T-helper 17 cell (primary cell): ENCODE measurements at regions not wholly inside any gene's neighbourhood (a gene's known extent, or its start where the extent isn't known, plus 50 kb on each side); places are given as distances from the start of the nearest gene placed in this dataset.

Experiments
- ATAC-seq: fragments of 150-1000 bp; cut with Tn5 transposase; 2 replicates; pipeline ENCODE4 v1.10.0; 2021; ENCODE audit warnings: mild to moderate bottlenecking, moderate library complexity
- DNase-seq, 3 donors: peaks; one replicate each; pipeline versions ENCODE4 v3.0.0 to v3.0.0-alpha.2; 2020 to 2021
- H3K9me3 ChIP-seq: one replicate; pipeline ENCODE4 v1.7.0; 2013; ENCODE audit warnings: low read length, mild to moderate bottlenecking; ENCODE audit not compliant: control insufficient read depth, poor library complexity, severe bottlenecking
- H3K27ac Mint-ChIP-seq: one replicate; pipeline ENCODE4 v1.8.0; 2022; ENCODE audit warnings: mild to moderate bottlenecking, moderate library complexity, mixed read lengths
- H3K27me3 Mint-ChIP-seq: one replicate; pipeline ENCODE4 v1.8.0; 2022; ENCODE audit warnings: mixed read lengths
- H3K36me3 Mint-ChIP-seq: one replicate; pipeline ENCODE4 v1.8.0; 2022; ENCODE audit warnings: low read depth, mixed read lengths
- H3K4me1 Mint-ChIP-seq: one replicate; pipeline ENCODE4 v1.8.0; 2022; ENCODE audit warnings: mild to moderate bottlenecking, mixed read lengths
- H3K4me3 Mint-ChIP-seq: one replicate; pipeline ENCODE4 v1.8.0; 2022; ENCODE audit warnings: mild to moderate bottlenecking, moderate library complexity, mixed read lengths

DNA sequence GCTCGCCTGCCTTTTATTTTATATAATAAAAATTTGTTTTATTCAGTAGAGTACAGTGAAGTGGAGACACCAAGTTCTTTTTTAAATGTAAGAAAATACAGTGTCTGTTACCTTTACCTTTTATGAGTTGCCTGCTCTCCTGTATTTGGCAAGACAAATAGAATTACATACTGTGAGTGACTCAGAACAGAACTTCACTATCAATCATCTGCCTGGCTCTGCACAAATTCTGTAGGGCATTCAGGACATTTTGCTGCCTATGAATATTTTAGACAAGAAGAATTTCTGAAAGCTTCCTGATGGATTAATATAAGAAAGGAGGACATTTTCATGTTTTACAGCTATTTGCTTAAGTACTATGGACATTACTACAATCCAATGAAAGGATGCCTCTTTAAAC is 135.4 kb upstream of the PHF14 start:
- Mint-ChIP-seq H3K4me3 (no peak overlapping the region), H3K27ac (no peak overlapping the region)

DNA sequence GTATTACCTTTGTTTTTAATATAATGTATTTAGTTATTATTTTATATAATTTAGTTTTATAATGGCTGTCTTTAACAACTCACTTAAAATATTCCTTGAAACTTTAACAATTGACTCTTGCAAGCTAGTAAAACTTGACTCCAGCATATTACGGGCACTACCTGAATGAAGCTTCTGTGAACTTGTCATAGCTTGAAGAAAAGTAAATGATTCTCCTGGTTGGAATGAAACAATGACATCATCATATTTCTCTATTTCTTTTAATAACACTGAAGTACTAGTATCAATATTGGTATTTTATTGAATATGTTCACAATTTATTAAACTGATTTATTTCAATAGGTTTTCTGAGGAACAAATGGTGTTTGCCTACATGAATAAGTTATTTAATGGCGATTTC is 128.4 kb upstream of the PHF14 start:
- no peak for DNase-seq
- Mint-ChIP-seq H3K27ac (no peak overlapping the region), H3K4me1 (no peaks in the 10 kb centered on the region), H3K36me3 (no peaks in the 10 kb centered on the region), H3K4me3 (no peak overlapping the region), H3K27me3 (no peaks in the 10 kb centered on the region)
- ATAC-seq = no peak
- H3K9me3 ChIP-seq = no peaks in the 10 kb centered on the region

More for the DNA sequence above, 135.4 kb upstream of the PHF14 start:
- ATAC-seq (no peak), DNase-seq (no peak)
- no peaks in the 10 kb centered on the region for H3K9me3 ChIP-seq
- Mint-ChIP-seq H3K36me3 (no peaks in the 10 kb centered on the region), H3K27me3 (peaks cover 5% of the 10 kb centered on the region), H3K4me1 (no peaks in the 10 kb centered on the region)

DNA sequence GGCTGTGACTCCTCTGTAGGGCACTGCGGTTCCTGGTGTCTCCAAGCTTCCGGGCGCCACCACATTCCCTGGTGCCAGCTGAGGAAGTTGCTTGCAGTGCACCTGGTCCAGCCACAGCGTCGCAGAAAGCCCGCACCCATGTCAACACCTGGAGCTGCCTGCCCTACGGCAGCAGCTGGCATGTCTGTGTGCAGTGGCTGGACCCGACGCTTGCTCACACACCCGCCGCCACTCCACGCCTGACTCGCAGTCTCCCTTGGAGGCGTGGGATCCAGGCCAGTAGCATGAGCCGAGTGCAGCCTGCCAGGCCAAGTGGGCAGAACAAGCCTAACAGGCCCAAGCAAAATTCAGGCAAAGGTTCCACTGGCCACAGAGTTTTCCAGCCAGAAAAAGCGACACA is 118.1 kb upstream of the PHF14 start:
- H3K9me3 ChIP-seq = no peaks in the 10 kb centered on the region
- no peak for ATAC-seq
- no peak overlapping the region for H3K4me3 Mint-ChIP-seq
- H3K27ac Mint-ChIP-seq = no peak overlapping the region
- peaks cover 2% of the 10 kb centered on the region for H3K36me3 Mint-ChIP-seq
- H3K4me1 Mint-ChIP-seq = no peaks in the 10 kb centered on the region
- DNase-seq = no peak
- H3K27me3 Mint-ChIP-seq = peaks cover 4% of the 10 kb centered on the region

DNA sequence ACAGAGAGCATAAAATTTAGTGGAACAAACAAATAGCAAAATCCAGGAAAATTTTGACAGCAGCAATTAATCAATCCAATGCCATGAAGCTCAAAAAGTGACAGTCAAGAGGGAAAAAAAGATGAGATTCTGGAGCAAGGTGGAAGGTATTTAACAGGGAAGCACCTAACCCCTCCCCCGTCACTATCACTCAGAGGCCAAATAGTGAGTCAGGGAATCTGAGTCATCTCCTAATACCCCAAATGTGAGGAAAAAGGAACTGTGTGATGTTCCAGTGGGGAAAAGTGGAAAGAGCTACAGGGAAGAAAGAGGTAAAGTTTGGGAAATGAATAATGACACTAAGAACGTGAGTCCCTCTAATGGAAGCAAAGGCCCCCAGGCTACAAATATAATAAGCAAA is 113.2 kb upstream of the PHF14 start:
- no peak overlapping the region for H3K27ac Mint-ChIP-seq
- peaks cover 8% of the 10 kb centered on the region for H3K27me3 Mint-ChIP-seq
- peaks cover 2% of the 10 kb centered on the region for H3K36me3 Mint-ChIP-seq
- H3K4me1 Mint-ChIP-seq = no peaks in the 10 kb centered on the region
- H3K4me3 Mint-ChIP-seq = no peak overlapping the region
- DNase-seq = no peak
- H3K9me3 ChIP-seq = no peaks in the 10 kb centered on the region
- no peak for ATAC-seq

DNA sequence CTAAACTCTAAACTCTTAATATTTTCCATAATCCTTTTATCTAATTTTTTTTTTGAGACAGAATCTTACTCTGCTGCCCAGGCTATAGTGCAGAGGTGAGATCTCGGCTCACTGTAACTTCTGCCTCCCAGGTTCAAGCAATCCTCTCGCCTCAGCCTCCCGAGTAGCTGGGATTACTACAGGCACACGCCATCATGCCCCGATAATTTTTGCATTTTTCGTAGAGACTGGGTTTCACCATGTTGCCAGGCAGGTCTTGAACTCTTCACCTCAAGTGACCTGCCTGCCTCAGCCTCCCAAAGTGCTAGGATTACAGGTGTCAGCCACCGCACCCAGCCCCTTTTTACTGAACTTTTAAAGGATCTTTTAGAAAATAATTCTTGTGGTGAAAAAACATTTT is 110.2 kb upstream of the PHF14 start:
- ATAC-seq (no peak), DNase-seq (no peak)
- no peak overlapping the region for H3K27ac Mint-ChIP-seq
- no peaks in the 10 kb centered on the region for H3K4me1 Mint-ChIP-seq
- peaks cover 16% of the 10 kb centered on the region for H3K27me3 Mint-ChIP-seq
- H3K4me3 Mint-ChIP-seq = no peak overlapping the region
- H3K36me3 Mint-ChIP-seq = peaks cover 2% of the 10 kb centered on the region
- no peaks in the 10 kb centered on the region for H3K9me3 ChIP-seq

DNA sequence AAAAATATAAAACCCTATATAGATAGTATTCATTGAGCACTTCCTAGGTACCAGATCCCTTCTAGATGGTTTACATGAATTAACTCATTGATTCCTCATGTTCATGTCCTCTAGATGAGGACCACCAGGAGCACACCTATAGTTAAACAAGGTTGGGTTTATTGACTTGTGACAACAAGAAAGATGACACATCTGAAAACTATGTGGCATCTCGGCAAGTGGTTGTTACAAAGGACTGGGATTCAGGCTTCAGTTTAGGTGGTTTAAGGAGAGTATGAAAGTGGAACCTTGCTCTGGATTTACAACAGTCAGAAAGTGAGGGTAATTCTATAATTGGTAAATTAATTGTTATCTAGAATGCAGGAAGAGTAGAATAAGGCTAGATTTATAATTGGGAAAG is 99.0 kb upstream of the PHF14 start:
- no peaks in the 10 kb centered on the region for H3K9me3 ChIP-seq
- H3K27me3 Mint-ChIP-seq = peaks cover 6% of the 10 kb centered on the region
- ATAC-seq (no peak), DNase-seq (no peak)
- H3K36me3 Mint-ChIP-seq = no peaks in the 10 kb centered on the region
- H3K4me1 Mint-ChIP-seq = peaks cover 2% of the 10 kb centered on the region
- no peak overlapping the region for H3K27ac Mint-ChIP-seq
- H3K4me3 Mint-ChIP-seq = no peak overlapping the region

DNA sequence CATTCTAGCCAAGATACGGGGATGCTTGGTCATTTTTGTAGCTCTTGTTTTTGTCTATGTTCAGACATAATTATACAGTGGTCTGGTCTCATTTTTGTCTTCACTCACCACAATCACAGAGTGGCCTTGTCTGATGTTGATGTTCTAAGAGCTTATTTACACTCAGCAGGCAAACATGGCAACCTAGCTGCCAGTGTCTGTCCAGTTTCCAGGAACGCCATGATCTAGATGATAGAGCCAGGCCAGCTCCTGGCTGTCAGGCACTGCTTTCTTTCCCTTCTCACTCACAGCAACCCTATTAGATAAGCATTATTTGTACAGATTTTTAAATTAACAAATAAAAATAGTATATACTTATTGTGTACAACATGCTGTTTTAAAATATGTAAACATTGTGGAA is 98.6 kb upstream of the PHF14 start:
- H3K9me3 ChIP-seq = no peaks in the 10 kb centered on the region
- ATAC-seq = no peak
- Mint-ChIP-seq H3K4me1 (peaks cover 2% of the 10 kb centered on the region), H3K4me3 (no peak overlapping the region), H3K36me3 (no peaks in the 10 kb centered on the region), H3K27ac (no peak overlapping the region), H3K27me3 (peaks cover 6% of the 10 kb centered on the region)
- DNase-seq = no peak

DNA sequence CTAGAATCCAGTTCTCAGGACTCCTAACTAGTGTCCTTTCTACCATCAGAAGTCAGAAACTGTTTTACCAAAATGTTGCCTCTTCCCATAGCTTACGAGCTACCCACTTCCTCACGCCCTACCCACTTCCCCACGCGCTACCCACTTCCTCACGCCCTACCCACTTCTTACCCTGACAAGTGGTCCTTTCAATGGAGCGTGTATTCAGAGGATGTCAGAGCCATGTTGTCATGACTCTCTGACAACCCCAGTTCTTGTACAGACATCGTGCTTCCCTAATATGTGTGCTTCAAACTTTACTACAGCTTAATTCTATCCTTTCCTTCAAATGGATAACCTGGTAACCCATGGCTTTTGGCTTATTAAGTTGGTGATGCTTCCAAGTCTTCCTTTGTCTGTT is 84.8 kb upstream of the PHF14 start:
- peaks cover 11% of the 10 kb centered on the region for H3K4me1 Mint-ChIP-seq
- no peaks in the 10 kb centered on the region for H3K9me3 ChIP-seq
- peak; percentile 78 for ATAC-seq
- H3K27me3 Mint-ChIP-seq = no peaks in the 10 kb centered on the region
- DNase-seq = no peak
- H3K4me3 Mint-ChIP-seq = peak overlapping the region; percentile 85
- no peaks in the 10 kb centered on the region for H3K36me3 Mint-ChIP-seq
- H3K27ac Mint-ChIP-seq = peak overlapping the region; percentile 43

DNA sequence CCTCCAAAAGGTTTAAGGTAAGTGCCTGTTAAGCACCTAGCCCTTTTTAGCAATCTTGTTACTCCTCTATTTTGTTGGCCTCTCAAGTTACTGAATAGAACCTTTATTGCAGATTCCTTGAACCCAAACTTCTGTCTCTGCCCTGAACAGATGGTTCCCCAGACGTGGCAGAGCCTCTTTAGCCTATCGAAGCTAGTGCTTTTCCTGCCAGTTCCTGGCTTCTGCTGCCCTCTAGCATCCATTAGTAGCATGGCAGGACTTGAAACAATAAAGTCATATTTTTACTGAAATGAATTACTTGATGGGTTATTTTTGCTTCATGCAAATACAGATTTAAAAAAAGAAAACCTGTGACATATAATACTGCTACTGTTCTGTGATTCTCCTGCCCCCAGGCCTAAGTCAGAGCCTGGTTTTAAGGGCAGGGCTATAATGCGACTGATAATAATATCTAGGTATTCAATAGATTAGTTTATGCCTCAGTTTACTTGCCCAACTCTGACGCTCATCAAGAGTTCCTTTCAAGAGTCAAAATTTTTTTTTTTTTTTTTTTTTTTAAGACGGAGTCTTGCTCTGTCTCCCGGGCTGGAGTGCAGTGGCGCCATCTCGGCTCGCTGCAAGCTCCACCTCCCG is 84.3 kb upstream of the PHF14 start:
- Mint-ChIP-seq H3K36me3 (no peaks in the 10 kb centered on the region), H3K27me3 (no peaks in the 10 kb centered on the region), H3K4me3 (peak overlapping the region; percentile 85), H3K4me1 (peaks cover 11% of the 10 kb centered on the region), H3K27ac (peak overlapping the region; percentile 43)
- ATAC-seq (peak; percentile 89), DNase-seq (peak in 1 of 3 donors; percentile 9)
- no peaks in the 10 kb centered on the region for H3K9me3 ChIP-seq

DNA sequence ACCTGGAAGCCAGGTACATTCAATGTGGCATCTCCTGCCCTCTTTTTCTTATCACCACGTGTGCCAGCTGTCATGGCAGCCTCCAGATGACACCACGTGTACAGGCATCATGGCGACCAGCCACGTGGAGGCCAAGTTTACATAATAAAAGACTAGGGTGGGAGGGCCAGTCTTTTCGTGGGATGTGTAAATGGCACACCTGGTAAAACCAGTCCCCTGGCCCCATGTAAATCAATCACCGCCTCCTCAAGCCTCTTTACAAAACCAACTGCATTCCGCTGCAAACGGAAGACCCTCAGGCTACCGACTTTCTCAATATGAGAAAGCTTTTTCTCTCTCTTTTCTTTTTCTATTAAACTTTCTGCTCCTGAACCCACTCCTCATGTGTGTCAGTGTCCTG is 65.1 kb upstream of the PHF14 start:
- H3K4me3 Mint-ChIP-seq = no peak overlapping the region
- H3K4me1 Mint-ChIP-seq = no peaks in the 10 kb centered on the region
- H3K27me3 Mint-ChIP-seq = peaks cover 10% of the 10 kb centered on the region
- ATAC-seq (no peak), DNase-seq (no peak)
- H3K36me3 Mint-ChIP-seq = no peaks in the 10 kb centered on the region
- no peaks in the 10 kb centered on the region for H3K9me3 ChIP-seq
- H3K27ac Mint-ChIP-seq = no peak overlapping the region

DNA sequence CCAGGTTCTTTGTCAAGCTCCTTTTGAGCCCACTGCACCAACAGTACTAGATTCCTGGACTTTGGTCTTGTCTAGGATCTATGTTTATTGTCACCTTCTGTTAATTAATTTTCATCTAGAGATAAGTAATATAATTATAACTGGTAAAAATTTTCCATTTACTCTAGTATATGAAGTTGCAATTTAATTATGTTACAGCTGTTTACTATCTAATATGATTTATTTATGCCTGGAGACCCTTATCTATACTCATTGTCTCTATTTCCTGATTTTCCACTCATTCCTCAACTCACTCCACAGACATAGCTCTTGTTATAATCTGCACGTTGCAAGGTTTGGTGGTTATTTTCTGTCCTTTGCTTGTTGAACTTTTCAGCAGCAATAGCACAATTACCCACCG is 63.2 kb upstream of the PHF14 start:
- no peak overlapping the region for H3K27ac Mint-ChIP-seq
- no peaks in the 10 kb centered on the region for H3K9me3 ChIP-seq
- DNase-seq (no peak), ATAC-seq (no peak)
- H3K4me1 Mint-ChIP-seq = no peaks in the 10 kb centered on the region
- no peak overlapping the region for H3K4me3 Mint-ChIP-seq
- H3K27me3 Mint-ChIP-seq = peaks cover 13% of the 10 kb centered on the region
- no peaks in the 10 kb centered on the region for H3K36me3 Mint-ChIP-seq

DNA sequence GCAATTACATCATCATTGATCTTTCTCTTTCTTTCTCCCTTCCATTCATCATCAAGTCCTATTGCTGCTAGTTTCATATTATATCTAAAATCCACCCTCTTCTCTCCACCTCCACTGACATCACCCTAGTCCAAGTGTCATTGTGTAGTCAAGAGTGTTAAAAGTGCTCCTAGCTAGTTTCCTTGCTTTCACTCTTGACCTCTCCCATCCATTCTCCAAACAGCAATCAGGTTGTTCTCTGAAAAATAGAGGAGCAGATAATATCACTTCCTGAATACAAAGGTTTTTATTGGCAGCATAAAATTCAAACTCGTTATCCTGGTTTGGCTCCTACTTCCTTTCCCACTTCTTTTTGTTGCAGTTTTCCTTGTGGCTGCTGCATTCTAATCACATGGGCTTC is 61.6 kb upstream of the PHF14 start:
- no peak overlapping the region for H3K27ac Mint-ChIP-seq
- H3K4me3 Mint-ChIP-seq = no peak overlapping the region
- peaks cover 5% of the 10 kb centered on the region for H3K27me3 Mint-ChIP-seq
- no peaks in the 10 kb centered on the region for H3K36me3 Mint-ChIP-seq
- DNase-seq (no peak), ATAC-seq (no peak)
- no peaks in the 10 kb centered on the region for H3K9me3 ChIP-seq
- no peaks in the 10 kb centered on the region for H3K4me1 Mint-ChIP-seq

DNA sequence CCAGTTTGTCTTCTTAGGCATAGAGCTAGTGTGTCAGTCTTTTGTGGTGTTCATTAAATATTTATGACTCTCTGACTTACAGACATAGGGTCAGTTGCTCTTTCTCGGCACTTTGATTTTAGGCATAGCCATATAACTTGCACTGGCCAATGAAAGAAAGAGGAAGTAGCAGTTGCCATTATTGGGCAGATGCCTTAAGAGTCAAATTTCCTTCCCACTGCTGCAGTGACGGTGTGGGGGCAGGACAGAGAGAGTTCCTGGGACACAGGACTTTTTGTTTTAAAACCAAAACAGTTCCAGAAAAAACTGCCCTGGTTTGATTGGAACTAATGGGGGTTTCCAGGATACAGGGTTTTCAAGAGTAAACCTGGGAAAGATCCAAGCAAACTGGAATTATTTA is 60.2 kb upstream of the PHF14 start:
- no peak overlapping the region for H3K27ac Mint-ChIP-seq
- no peaks in the 10 kb centered on the region for H3K9me3 ChIP-seq
- H3K27me3 Mint-ChIP-seq = peaks cover 17% of the 10 kb centered on the region
- DNase-seq (no peak), ATAC-seq (no peak)
- H3K4me1 Mint-ChIP-seq = peaks cover 3% of the 10 kb centered on the region
- H3K36me3 Mint-ChIP-seq = peaks cover 3% of the 10 kb centered on the region
- no peak overlapping the region for H3K4me3 Mint-ChIP-seq

DNA sequence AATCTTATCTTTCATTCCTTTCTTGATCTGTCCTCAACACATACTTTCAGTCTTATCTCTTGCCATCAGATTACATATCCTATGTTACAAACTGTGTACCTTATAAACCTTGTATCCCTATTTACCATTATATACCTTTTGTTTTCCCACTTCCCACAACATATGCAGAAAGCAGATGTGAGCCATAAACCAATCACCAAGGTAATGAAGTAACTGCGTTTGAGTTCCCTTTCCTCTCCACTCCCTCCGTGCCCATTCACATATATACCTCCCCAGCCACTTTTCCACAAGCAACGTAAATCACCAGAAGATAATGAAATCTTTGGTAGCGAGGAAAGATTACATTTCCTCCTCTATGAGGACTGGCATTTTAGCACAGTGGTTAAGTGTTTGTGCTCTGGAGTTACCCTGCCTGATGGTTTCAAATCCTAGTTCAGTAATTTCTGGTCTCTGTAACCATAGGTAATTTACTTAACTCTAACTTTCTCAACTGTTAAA is 55.5 kb upstream of the PHF14 start:
- H3K36me3 Mint-ChIP-seq = peaks cover 3% of the 10 kb centered on the region
- H3K27me3 Mint-ChIP-seq = peaks cover 22% of the 10 kb centered on the region
- no peak for ATAC-seq
- H3K4me3 Mint-ChIP-seq = no peak overlapping the region
- no peak overlapping the region for H3K27ac Mint-ChIP-seq
- H3K9me3 ChIP-seq = no peaks in the 10 kb centered on the region
- H3K4me1 Mint-ChIP-seq = peaks cover 6% of the 10 kb centered on the region
- no peak for DNase-seq
